NCI-H82 (cell line): ENCODE measurements at regions not wholly inside any gene's neighbourhood (a gene's known extent, or its start where the extent isn't known, plus 50 kb on each side); places are given as distances from the start of the nearest gene placed in this dataset.

ENCODE experiments used
- DNase-seq: peaks from one replicate; lab custom pipeline; 2025; lab: John Stamatoyannopoulos, UW

DNA sequence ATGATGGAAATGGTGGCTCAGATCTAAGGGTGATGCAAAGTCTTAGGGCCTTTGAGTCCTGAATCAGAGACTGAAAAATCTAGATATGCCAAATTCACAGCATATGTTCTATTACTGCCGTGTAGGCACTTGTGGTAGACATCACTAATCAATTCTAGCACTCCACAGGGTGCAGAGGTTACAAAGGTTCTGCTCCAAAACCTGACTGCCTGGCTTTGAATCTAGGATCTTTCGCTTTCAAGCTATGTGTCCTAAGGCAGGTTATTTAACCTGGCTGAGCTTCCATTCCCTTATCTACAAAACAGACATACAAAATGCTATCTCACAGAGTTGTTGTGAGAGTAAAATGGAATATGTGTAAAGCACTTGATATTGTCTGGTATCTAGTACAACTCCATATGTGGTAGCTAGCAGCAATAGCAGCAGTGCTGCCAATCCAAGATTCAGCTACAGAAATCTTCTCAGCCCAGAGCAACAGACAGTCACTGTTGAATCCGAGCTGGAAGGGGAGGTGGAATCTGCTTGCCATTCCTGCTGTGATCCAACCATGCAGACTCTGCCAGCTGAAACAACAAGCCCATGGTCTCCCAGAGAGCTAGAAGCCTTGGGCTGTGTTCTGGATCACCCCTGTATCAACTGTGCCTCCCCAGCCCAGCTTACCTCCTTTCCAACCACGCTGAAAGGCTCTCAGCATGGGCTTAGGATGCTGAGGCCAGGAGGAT is 206.9 kb downstream of the TFAP2C start:
- no peak for DNase-seq

DNA sequence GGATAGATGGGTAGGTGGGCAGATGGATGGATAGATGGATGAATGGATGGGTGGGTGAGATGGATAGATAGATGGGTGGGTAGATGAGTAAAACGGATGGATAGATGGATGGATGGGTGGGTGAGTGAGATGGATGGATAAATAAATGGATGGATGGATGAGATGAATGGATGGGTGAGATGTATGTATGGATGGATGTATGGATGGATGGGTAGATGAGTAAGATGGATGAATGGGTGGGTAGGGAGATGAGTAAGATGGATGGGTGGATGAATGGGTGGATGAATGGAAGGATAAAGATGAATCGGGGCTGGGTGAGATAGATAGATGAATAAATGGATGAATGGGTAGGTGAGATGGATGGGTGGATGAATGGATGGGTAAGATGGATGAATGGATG is 210.1 kb downstream of the TFAP2C start:
- DNase-seq: no peak

DNA sequence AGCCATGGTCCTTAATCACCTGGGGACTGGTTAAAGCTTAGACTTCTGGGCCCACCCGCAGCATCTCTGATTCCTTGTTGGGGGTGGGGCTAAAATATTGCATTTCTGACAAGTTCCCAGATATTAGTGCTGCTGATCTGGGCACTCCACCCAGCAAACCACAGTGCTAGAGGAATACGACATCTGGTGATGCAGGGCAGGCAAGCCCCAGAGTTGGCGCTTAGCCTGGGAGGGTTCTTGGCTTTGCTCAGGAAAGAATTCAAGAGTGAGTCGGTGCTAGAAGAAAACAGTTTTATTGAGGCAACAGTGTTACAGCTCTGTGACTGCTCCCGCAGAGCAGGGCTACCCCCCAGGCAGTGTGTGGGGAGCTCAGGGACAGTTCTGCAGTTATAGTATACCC is 210.7 kb downstream of the TFAP2C start:
- DNase-seq: no peak

DNA sequence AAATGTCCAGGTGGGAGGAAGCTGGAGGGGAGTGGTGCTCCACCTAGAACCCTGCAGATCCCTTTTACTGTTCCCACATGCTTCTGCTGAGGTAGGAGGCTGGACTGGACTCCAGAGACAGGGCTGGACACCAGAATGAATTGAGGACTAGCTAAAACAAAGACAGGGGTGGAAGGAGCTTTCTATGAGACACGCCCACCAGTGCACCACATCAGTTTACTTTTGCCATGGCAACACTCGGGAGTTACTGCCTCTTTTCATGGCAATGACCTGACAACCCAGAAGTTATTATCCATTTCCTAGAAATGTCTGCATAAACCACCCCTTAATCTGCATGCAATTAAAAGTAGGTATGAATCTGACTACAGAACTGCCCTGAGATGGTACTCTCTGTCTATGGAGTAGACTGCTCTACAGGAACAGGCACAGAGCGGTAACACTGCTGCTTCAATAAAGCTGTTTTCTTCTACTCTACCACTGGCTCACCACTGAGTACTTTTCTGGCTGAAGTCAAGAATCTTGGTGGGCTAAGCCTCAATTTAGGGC is 211.7 kb downstream of the TFAP2C start:
- DNase-seq: no peak

DNA sequence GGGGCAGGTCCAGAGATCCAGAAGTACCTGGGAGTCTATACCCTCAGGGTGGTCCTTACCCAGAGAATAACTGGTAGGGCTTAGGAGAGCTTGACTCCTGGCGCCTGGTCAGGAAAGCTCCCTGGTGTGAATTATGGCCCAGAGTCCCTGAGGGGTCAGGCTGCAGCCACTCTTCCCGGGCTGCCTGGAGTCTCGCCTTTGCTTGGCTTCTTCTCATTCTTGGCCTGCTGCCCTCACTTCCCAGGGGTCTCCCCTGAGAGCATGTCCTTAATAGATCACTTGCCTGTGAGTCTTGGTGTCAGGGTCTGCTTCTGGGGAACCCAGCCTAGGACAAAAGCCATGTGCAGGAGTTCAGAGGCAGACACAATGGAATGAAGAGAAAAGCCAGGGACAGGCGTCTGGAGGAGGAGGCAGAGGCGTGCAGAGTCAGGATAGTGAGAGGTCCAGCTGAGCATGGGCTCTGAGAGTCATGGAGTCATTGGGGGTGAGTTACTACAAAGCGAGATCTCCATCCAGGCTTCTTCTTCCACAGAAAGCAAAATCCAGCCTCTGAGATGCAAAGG is 212.3 kb downstream of the TFAP2C start:
- no peak for DNase-seq

DNA sequence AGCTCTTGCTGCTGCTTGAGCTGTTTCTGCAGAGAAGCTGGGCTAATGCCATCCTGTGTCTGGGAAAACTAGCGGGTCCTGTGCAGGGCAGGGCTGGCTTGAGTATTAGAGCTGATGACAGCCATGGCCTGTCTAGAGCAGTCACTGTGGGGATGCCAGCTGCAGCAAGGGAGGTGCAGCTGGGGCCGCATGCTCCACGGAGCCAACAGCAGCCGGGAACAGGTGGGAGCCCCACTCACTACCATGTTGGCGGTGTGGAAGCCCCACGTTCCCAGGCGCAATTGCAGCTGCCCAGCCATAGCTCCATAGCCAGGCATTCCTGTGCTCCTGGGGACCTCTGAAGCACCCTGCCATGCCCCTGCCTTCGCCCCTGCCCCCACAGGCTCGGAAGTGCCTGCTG is 212.9 kb downstream of the TFAP2C start:
- no peak for DNase-seq

DNA sequence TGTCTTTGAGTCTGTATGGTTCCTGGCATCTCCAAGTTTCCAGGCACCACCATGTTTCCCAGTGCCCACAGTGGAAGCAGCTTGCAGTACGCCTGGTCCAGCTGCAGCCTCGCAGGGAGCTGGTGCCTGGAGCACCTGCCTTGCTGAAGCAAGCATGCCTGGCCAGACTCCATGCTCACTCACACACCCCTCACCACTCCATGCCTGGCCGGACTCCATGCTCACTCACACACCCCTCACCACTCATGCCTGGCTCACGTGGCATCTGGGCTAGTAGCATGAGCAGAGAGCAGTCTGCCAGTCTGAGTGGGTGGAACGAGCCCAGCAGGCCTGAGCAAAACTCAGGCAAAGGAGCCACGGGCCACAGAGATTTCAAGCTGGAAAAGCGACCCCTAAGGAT is 214.3 kb downstream of the TFAP2C start:
- no peak for DNase-seq

DNA sequence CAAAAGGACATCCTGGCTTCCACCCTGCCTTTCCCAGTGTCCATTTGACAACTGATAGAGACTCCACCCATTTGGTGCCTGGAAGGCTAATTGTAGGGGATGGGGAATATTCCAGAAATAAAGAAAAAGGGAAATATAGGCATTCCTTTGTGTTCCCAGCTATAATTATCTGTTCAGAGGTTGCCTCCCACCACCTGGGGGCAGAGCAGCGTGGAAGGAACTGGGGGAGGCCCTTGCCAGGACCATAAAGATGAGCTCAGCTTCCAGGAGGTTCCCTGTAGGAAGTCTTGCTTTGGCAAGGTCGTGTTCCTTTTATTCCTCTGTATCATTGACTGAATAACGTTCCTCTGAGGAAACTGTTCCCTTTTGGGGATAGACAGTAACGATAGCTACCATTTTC is 214.7 kb downstream of the TFAP2C start:
- no peak for DNase-seq

DNA sequence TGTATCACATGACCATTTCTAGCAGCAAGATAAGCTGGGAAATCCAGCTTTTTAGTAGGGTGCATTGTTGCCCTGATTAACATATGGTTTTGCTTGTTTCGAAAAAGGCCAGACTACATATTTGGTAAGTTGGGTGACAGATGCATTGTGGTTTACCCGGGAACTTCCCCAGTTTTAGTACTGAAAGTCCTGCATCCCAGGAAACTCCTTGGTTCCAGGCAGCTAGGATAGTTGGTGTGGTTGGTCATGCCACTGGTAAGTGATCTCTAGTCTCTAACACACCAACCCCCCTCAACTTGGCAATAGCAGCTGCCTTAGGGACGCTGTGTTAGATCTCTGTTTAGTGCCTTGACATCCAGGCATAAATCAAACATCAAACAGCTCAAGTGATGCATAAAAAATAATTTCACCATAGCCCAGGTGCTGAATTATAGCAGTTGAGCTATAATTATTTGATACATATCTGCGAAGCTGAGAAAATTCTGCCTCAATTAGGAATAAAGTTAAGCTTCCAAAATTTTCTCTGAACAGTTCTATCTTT is 216.5 kb downstream of the TFAP2C start:
- no peak for DNase-seq

DNA sequence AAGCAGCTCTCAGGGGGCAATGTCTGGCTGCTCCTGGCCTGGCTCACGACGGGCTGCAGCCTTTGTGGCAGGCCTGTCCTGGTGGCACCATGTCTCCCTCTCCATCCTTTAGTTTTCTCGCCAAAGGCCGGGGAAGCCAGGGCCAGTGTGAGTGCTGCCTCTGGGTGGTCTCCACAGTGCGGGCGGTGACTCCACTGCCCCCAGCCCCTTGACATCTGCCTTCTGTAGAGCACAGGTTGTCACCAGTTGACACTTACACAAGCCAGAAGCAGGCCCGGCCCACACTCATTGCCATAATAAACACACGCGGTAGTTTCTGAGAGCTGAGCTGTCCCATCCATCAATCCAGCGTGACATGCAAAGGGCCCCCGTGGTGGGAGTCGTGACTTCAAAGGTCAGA is 219.5 kb downstream of the TFAP2C start:
- DNase-seq: no peak

DNA sequence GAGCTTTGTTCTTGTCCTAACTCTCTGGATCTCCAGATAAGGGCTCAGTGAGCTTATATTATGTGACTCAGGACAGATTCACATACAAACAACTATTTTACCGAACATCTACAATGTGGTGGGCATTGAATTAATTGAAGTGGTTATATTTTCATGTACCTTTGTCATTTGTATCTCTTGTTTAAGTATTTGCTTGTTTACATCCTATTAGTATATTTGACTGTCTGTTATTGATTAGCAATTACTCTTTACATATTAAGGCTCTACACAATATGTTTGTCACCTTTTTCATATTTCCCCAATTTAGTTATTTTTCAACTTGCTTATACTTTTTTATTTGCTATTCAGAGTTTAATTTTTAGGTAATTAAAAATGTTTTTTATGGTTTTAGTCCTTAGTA is 222.4 kb downstream of the TFAP2C start:
- no peak for DNase-seq

DNA sequence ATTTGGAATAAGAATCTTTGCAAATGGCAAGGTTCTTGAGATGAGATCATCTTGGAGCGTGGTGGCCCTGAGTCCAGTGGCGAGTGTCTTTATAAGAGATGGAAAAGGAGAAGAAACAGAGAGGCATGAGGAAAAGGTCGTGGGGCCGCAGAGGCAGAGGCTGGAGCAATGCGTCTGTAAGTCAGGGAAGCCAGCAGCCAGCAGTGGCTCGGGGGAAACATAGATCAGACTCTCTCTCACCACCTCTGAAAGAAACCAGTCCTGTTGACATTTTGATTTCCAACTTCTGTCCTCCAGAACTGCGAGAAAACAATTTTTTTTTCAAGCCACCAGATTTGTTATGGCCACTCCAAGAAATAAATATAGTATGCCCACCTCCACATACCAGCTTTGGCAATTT is 226.6 kb downstream of the TFAP2C start:
- DNase-seq: no peak

DNA sequence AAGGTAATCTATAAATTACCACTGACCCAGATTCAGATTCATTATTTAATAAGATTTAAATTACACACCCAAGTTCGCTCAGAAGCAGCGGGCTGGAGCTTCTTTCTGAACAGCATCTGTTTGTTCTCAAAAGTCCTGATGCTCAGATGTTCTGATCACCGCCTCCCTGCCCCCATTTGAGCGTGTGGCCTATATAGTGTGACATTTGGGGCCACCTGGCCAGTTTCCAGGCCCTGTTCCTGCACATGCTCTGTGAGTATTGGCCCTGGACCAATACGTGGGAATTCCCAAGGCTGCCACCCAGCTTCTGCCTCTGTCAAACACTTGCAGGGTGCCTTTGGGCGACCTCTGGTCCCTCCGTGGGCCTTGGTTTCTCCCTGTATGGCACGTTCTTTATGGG is 228.8 kb downstream of the TFAP2C start:
- DNase-seq: peak; percentile 38

DNA sequence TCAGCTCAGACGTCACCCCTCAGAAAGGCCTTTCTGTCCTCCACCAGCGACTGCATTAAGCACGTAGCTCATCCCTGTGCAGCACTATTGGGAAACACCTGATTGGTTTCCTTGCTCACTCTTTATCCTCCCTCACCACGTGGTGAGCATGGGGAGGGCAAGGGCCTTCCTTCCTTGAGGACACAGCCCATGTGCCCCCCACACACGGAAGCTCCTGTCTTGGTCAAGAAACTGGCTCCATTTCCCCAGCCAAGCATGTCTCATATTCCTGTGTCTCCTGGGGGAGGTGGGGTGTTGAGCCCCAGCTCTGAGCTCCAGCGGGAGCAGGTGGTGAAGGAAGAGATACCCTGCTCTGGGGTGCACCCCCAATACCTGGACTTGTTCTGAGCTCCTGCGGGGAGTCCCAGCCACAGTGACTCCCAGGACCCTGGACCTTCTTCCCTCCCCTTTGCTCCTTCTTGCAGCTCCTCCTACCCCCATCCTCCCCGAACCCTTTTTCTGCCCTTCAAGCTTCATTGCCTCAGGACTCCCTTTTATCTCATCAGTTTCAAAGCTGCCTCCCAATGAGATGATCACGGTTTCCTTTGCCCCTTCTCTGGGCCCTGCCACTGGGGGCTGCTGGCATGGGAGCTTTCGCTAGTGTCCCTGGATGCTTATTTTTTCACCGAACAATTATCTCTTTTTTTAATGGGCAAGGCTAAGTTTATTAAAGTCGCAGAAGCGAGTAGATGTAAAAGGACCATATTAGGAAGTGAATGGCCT is 230.1 kb downstream of the TFAP2C start:
- no peak for DNase-seq

DNA sequence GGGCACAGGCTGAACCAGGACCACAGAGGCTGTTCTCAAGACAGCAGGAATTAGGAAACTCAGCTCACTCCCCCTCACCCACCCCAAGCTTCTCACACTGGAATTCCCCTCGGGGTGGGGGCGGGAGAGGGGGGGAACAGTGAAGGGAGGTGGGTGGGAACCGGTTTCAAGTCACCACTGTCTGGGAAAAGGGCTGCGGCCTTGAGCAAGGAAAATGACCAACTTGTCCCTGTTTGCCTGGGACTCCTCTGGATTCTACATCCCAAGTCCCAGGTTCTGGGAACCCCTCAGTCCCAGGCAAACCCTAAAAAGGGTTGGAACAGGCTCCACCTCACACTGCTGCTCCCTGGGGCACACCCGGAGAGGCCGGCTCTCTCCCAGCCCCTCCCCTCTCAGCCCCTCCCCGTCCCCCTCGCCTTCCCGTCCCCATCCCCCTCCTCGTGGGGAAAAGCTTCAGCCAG is 230.7 kb downstream of the TFAP2C start:
- DNase-seq: no peak

DNA sequence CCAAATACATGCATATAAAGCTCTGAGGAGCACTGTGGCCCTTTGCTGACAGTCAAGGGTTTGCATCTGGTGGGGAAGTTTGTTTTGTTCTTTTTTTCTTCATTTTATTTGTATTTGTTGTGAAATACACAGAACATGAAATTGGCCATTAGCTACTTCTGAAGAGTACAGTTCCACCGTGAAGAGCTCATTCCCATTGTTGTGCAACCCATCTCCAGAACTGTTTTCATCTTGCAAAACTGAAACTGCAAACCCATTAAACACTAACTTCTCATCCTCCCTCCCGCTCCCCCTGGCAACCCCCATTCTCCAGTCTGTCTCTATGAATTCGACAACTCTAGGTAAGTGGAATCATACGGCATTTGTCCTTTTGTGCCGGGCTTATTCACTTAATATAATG is 231.3 kb downstream of the TFAP2C start:
- DNase-seq: no peak

DNA sequence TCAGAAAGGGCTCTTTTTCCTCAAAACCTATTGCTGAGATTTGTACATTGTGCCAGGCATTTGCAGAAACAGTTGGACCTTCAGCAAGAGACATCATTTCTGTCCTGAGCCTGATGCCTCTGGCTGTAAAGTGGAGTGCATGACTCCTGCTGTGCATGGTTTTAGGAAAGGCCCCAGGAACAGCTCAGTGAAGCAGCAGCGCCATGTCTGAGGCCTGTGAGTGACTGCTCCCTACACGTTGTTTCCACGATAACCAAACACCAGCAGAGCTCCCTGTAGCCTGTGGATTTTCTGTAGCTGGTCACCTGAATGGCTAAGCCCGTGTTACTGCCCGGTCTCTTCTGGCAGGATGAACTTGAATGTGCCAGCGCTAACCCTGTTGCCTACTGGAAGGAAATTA is 232.5 kb downstream of the TFAP2C start:
- DNase-seq: no peak

DNA sequence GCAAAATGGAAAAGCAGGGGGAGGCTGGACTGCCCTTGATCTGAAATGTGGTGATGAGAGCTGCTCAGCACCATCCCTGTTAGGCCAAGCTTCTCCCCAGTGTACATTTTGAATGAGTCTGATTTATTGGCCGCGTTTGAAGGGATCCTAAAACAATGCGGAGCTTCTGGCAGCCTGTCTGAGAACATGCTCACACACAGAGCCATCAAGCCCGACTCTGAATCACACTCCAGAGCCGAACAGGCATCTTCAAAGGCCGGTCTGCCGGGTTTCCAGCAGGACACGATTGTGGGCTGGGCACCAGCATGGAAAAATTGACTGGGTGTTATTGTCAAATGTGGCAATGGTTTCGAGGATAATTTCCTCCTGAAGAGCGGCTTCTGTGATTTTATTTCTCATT is 235.9 kb downstream of the TFAP2C start:
- no peak for DNase-seq

DNA sequence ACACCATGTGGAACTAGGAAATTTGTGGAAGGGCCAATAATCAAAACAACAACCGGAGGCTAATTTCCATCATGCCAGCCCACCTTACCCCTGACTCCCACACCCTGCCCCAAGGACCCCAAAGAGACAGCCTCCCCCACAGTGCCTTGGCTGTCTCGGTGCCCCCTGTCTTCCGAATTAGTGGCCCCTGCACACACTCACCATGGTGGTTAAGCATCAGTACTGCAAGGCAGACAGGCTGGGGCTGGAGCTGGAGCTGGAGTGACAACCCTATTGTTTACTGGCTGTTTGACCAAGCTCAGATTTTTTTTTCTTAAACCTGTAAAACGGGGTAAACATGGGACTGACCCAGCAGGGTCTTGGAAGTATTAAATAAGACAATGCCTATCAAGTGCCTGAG is 238.0 kb downstream of the TFAP2C start:
- no peak for DNase-seq

DNA sequence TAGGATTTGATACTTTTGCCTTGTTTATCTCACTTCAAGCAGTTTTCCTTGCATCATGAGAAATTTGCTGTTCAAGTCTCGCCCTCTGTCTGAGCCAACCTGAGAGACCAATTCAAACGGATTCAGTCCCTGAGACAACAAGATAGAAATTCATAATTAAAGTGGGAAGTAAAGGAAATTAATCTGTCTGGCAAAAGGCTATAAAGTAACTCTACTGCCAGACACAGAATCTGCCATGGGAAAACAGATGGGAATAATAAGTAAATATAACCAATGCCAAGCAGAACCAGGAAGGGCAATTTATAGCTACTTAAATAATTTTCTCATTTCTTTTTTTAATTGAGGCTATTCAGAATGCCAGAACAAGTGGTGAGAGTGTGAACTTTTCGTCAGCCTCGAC is 239.6 kb downstream of the TFAP2C start:
- no peak for DNase-seq

DNA sequence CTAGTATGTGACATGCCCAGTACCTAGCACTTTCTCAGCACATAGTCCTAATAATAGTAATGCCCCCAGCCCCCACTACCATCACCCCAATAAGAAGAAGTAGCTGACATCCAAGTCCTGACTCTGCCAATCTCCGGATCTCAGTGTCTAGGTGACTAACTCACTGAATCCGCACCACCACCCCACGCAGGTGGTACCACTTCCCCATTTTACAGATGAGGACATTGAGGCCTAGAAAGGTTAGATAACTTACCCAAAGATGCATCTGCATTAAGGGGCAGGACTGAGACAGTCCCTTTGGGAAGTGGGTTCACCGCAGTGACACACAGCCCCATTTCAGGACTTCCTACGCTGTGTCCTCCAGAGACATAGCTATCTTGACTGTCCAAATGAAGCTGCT is 241.2 kb downstream of the TFAP2C start:
- no peak for DNase-seq

DNA sequence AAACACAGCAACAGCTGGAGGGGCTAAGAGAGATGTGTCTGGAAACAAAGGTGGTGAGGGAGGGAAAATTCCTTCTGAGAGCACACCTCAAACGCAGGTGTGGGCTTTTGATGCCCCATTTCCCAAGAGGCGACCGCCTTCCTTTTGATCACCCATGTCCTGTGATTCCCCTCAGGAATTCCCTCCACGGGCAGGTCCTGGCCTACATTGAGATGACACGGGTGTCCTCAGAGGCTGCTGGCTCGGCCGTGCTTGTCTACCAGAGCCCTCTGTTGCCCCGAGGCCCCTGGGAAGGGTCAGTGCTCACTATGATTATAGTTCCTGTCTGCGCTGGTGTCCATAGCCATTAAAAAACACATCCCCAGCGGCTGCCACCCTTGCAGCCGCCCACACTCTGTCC is 242.6 kb downstream of the TFAP2C start:
- DNase-seq: no peak
